SU-DHL-6 (cell line): ENCODE measurements at regions not wholly inside any gene's neighbourhood (a gene's known extent, or its start where the extent isn't known, plus 50 kb on each side); places are given as distances from the start of the nearest gene placed in this dataset.
"Not testable (repeated sequence)": the region's sequence is repeated elsewhere in the genome, so short reads cannot be mapped to it uniquely, and the experiment has no call there.

Source experiments
- H2AFZ ChIP-seq: fragments of 200-600 bp; sonication (generic); 2 replicates; pipeline ENCODE4 v1.6.1; 2014; ENCODE audit warnings: low read depth, mild to moderate bottlenecking, moderate library complexity, mixed read lengths, antibody characterized with exemption, low read length; ENCODE audit not compliant: severe bottlenecking
- H3F3A ChIP-seq: fragments of 200-600 bp; shearing (Covaris generic); 2 replicates; pipeline ENCODE4 v1.6.0; 2016; ENCODE audit warnings: antibody characterized with exemption, mild to moderate bottlenecking; ENCODE audit not compliant: insufficient read depth
- H3K27ac ChIP-seq: fragments of 200-600 bp; sonication (generic); 2 replicates; pipeline ENCODE4 v1.5.1; 2016; ENCODE audit warnings: low read depth, mild to moderate bottlenecking, low read length, moderate library complexity, mixed read lengths
- H3K27me3 ChIP-seq: fragments of 200-600 bp; sonication (generic), shearing (Covaris generic); 2 replicates; pipeline ENCODE4 v1.6.0; 2014; ENCODE audit warnings: mild to moderate bottlenecking, low read length
- H3K36me3 ChIP-seq: fragments of 200-600 bp; sonication (generic); 2 replicates; pipeline ENCODE4 v1.6.1; 2014; ENCODE audit warnings: mild to moderate bottlenecking, low read length, mixed read lengths
- H3K4me2 ChIP-seq: fragments of 300-600, 200-600 bp; shearing (Covaris generic), sonication (generic); 2 replicates; pipeline ENCODE4 v1.6.0; 2014; ENCODE audit warnings: low read length, low read depth, mild to moderate bottlenecking; ENCODE audit not compliant: poor library complexity, severe bottlenecking
- H3K4me3 ChIP-seq: fragments of 200-600 bp; sonication (generic); 2 replicates; pipeline ENCODE4 v1.5.1; 2014; ENCODE audit warnings: antibody characterized with exemption, low read length, mild to moderate bottlenecking, mixed read lengths; ENCODE audit not compliant: insufficient read depth, poor library complexity, severe bottlenecking
- H3K79me2 ChIP-seq: fragments of 200-600 bp; sonication (generic); 2 replicates; pipeline ENCODE4 v1.6.1; 2014; ENCODE audit warnings: mild to moderate bottlenecking, low read length, moderate library complexity; ENCODE audit not compliant: insufficient read depth
- H3K9ac ChIP-seq: fragments of 200-600 bp; sonication (generic); 2 replicates; pipeline ENCODE4 v1.7.0; 2014; ENCODE audit warnings: mild to moderate bottlenecking, low read length
- H3K9me2 ChIP-seq: fragments of 200-600 bp; sonication (generic); replicated peaks from 2 replicates; pipeline ENCODE4 v1.6.1; 2014; ENCODE audit warnings: low read length; ENCODE audit not compliant: insufficient read depth
- H3K9me3 ChIP-seq: fragments of 200-600 bp; sonication (generic); 2 replicates; pipeline ENCODE4 v1.6.1; 2014; ENCODE audit warnings: low read length, mixed read lengths; ENCODE audit not compliant: insufficient read depth
- H4K20me1 ChIP-seq: fragments of 200-600 bp; sonication (generic); 2 replicates; pipeline ENCODE4 v1.6.1; 2014; ENCODE audit warnings: low read depth, mild to moderate bottlenecking, antibody characterized with exemption, low read length, moderate library complexity, mixed read lengths
- CTCF ChIP-seq: fragments of 200-600 bp; sonication (generic); IDR thresholded peaks from one replicate; pipeline ENCODE4 v1.5.1; 2017; ENCODE audit warnings: antibody characterized with exemption, mild to moderate bottlenecking, low read length, moderate library complexity; ENCODE audit not compliant: insufficient read depth, poor library complexity, severe bottlenecking
- EZH2phosphoT487 ChIP-seq: fragments of 200-600 bp; sonication (generic), shearing (Covaris generic); conservative IDR thresholded peaks from 2 replicates; pipeline ENCODE4 v1.6.1; 2018; ENCODE audit warnings: mild to moderate bottlenecking, antibody characterized with exemption, low read length, moderate library complexity, mixed read lengths

DNA sequence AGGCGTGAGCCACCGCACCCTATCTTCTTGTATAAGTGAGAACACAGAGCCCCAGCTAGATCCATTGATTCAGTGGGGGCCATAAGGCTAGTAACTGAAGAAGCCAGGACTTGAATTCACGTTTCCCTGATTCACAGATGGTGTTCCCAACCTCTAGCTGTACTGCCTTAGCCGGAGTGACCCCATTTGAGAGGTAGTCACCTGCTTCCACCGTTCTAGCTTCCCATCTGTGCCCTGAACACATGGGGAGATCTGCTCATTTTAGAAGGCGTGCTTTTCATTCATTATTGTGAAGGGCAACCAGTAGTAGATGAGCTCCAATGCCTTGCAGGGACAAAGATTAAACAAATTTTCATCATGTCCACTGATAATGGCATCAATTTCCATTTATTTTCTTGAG is 365.7 kb upstream of the TPM1 start:
- no peak overlapping the region for H3K9ac ChIP-seq

GRCh38 chr15:62681939-62682896 is 360.3 kb upstream of the TPM1 start:
- Histone ChIP-seq H3K4me3 (no peak overlapping the region), H3K36me3 (no peaks in the 10 kb centered on the region), H3F3A (no peaks in the 10 kb centered on the region), H3K79me2 (no peaks in the 10 kb centered on the region), H3K4me2 (no peak overlapping the region), H3K9ac (no peak overlapping the region), H4K20me1 (no peaks in the 10 kb centered on the region), H3K9me2 (no peaks in the 10 kb centered on the region), H2AFZ (no peak overlapping the region), H3K27me3 (no peaks in the 10 kb centered on the region), H3K9me3 (no peaks in the 10 kb centered on the region; the same call in 1 of the 2 replicates), H3K27ac (no peak overlapping the region)
- no peak for TF ChIP-seq EZH2phosphoT487
- TF ChIP-seq CTCF: no peak

More for the DNA sequence above, 365.7 kb upstream of the TPM1 start:
- Histone ChIP-seq H4K20me1 (no peaks in the 10 kb centered on the region), H3K9me3 (no peaks in the 10 kb centered on the region; the same call in 1 of the 2 replicates), H3K79me2 (no peaks in the 10 kb centered on the region), H3K4me3 (no peak overlapping the region), H3F3A (no peaks in the 10 kb centered on the region), H3K4me2 (no peak overlapping the region), H3K27me3 (no peaks in the 10 kb centered on the region), H2AFZ (no peak overlapping the region), H3K27ac (no peak overlapping the region), H3K36me3 (no peaks in the 10 kb centered on the region), H3K9me2 (no peaks in the 10 kb centered on the region)
- TF ChIP-seq EZH2phosphoT487: no peak
- TF ChIP-seq CTCF: no peak

GRCh38 chr15:62683192-62683591 is 359.4 kb upstream of the TPM1 start:
- not testable (repeated sequence) for H3K36me3 ChIP-seq, H3K9ac ChIP-seq, H3K9me3 ChIP-seq, H3K27ac ChIP-seq, H3K4me3 ChIP-seq, H3F3A ChIP-seq, H4K20me1 ChIP-seq, H3K27me3 ChIP-seq, H3K4me2 ChIP-seq, H2AFZ ChIP-seq, H3K79me2 ChIP-seq, H3K9me2 ChIP-seq

DNA sequence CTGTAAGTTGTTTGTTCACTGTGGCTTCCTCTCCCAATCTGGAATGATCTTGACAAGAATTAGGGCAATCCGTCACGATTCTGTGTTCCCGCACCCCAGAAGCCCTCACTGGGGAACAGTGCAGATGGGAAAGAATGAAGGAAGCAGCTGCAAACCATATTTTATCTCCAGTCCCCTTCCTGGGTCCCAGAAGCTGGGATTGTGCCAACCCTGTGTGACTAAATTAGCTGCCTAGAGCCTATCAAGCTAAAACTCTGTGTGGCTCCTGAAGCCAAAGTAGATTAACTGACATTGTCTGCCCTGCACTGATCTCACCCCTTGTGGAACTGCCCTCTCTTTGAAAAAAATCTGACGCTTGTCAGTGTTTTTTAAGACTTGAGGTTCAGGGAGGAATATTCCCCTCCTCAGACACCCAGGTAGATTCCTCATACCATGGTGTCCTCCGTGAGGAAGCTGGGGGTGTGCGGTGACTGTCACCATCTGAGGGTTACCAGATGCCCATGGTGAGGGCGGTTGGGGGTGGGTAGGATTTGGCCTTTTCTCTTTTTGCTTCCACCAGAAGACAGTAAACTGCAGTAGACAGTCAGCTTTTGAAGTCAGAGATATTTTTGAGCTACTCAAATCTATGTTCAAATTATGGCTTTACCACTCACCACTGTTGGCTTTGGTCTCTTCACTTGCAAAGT is 358.3 kb upstream of the TPM1 start:
- no peaks in the 10 kb centered on the region for H3K36me3 ChIP-seq
- no peaks in the 10 kb centered on the region; the same call in 1 of the 2 replicates for H3K9me3 ChIP-seq
- H2AFZ ChIP-seq: no peak overlapping the region
- H4K20me1 ChIP-seq: no peaks in the 10 kb centered on the region
- no peaks in the 10 kb centered on the region for H3K9me2 ChIP-seq
- no peak overlapping the region for H3K27ac ChIP-seq
- H3K27me3 ChIP-seq: no peaks in the 10 kb centered on the region
- H3K79me2 ChIP-seq: no peaks in the 10 kb centered on the region
- no peak overlapping the region for H3K9ac ChIP-seq
- H3F3A ChIP-seq: no peaks in the 10 kb centered on the region
- H3K4me2 ChIP-seq: no peak overlapping the region
- no peak for TF ChIP-seq EZH2phosphoT487
- TF ChIP-seq CTCF: no peak
- H3K4me3 ChIP-seq: no peak overlapping the region
